Suprapubic skin (tissue), 4 donors: ENCODE measurements at regions not wholly inside any gene's neighbourhood (a gene's known extent, or its start where the extent isn't known, plus 50 kb on each side); places are given as distances from the start of the nearest gene placed in this dataset.

Experiments used
- DNase-seq, 2 donors: peaks; one replicate each; pipeline ENCODE4 v3.0.0-alpha.2; 2019; ENCODE audit warnings: low spot score in 2 of 2
- H3K27ac ChIP-seq: fragments of 200-600 bp; sonication (generic); one replicate; pipeline ENCODE4 v1.5.1; 2019
- H3K27me3 ChIP-seq: fragments of 200-600 bp; sonication (generic); one replicate; pipeline ENCODE4 v1.5.1; 2019
- H3K36me3 ChIP-seq: fragments of 200-600 bp; sonication (generic); one replicate; pipeline ENCODE4 v1.5.1; 2019
- H3K4me1 ChIP-seq: fragments of 200-600 bp; sonication (generic); one replicate; pipeline ENCODE4 v1.5.1; 2019
- H3K4me3 ChIP-seq: fragments of 200-600 bp; sonication (generic); one replicate; pipeline ENCODE4 v1.5.1; 2019; ENCODE audit warnings: mild to moderate bottlenecking
- H3K9me3 ChIP-seq: fragments of 200-600 bp; sonication (generic); one replicate; pipeline ENCODE4 v1.5.1; 2019
- CTCF ChIP-seq, 2 donors: fragments of 200-600 bp in 1 of 2; fragments of 450-650 bp in 1 of 2; sonication (generic) in 1 of 2; IDR thresholded peaks; one replicate each; pipeline ENCODE4 v1.5.1; 2016 to 2019; ENCODE audit warnings: antibody characterized with exemption in 2 of 2, mild to moderate bottlenecking in 1 of 2, moderate library complexity in 1 of 2
- EP300 ChIP-seq: sonication (generic); formaldehyde crosslinking; IDR thresholded peaks from one replicate; pipeline ENCODE4 v1.6.1; 2017; ENCODE audit warnings: antibody characterized with exemption
- POLR2A ChIP-seq, 2 donors: fragments of 450-650 bp; IDR thresholded peaks; one replicate each; pipeline ENCODE4 v1.6.1; 2017; ENCODE audit warnings: antibody characterized with exemption in 2 of 2, mild to moderate bottlenecking in 2 of 2, moderate library complexity in 2 of 2
- POLR2AphosphoS5 ChIP-seq, 3 donors: sonication (generic); formaldehyde crosslinking; IDR thresholded peaks; one replicate each; pipeline ENCODE4 v1.6.1; 2017; ENCODE audit warnings: antibody characterized with exemption in 3 of 3
- WGBS: methylation state at CpG from one replicate; pipeline ENCODE4 v1.1.5; 2018; 5-methylcytosine and 5-hydroxymethylcytosine counted together

GRCh38 chr10:90642650-90643049 is 215.2 kb downstream of the HTR7 start:
- no peak for TF ChIP-seq CTCF (IDR thresholded peaks at IDR 0.05)
- no peak for TF ChIP-seq POLR2AphosphoS5 (IDR thresholded peaks at IDR 0.05)
- TF ChIP-seq POLR2A (IDR thresholded peaks at IDR 0.05): no peak
- no peak for TF ChIP-seq EP300
- Histone ChIP-seq H3K9me3 (no peaks in the 10 kb centered on the region), H3K4me1 (no peaks in the 10 kb centered on the region), H3K27ac (no peak overlapping the region), H3K36me3 (no peaks in the 10 kb centered on the region), H3K27me3 (no peaks in the 10 kb centered on the region), H3K4me3 (no peak overlapping the region)
- DNase-seq: no peak
- WGBS: 58% methylated on average over 4 of the region's 4 CpGs

- H3K36me3 ChIP-seq: no peaks in the 10 kb centered on the region
- H3K27me3 ChIP-seq: no peaks in the 10 kb centered on the region
- TF ChIP-seq POLR2A (IDR thresholded peaks at IDR 0.05) (no peak), CTCF (IDR thresholded peaks at IDR 0.05) (no peak), EP300 (no peak), POLR2AphosphoS5 (IDR thresholded peaks at IDR 0.05) (no peak)
- no peak for DNase-seq
- H3K4me3 ChIP-seq: no peak overlapping the region
- no peaks in the 10 kb centered on the region for H3K9me3 ChIP-seq
- 57% methylated on average over 3 of the region's 3 CpGs for WGBS
- no peaks in the 10 kb centered on the region for H3K4me1 ChIP-seq
- no peak overlapping the region for H3K27ac ChIP-seq
Measured at GRCh38 chr10:90644165-90644564, 213.7 kb downstream of the HTR7 start.

GRCh38 chr10:90650858-90651257 is 207.0 kb downstream of the HTR7 start:
- Histone ChIP-seq H3K4me3 (no peak overlapping the region), H3K27ac (no peak overlapping the region), H3K27me3 (no peaks in the 10 kb centered on the region), H3K9me3 (no peaks in the 10 kb centered on the region), H3K4me1 (no peaks in the 10 kb centered on the region), H3K36me3 (no peaks in the 10 kb centered on the region)
- 86% methylated on average over 2 of the region's 2 CpGs for WGBS
- no peak for DNase-seq
- TF ChIP-seq CTCF (IDR thresholded peaks at IDR 0.05) (no peak), EP300 (no peak), POLR2A (IDR thresholded peaks at IDR 0.05) (no peak), POLR2AphosphoS5 (IDR thresholded peaks at IDR 0.05) (no peak)

- Histone ChIP-seq H3K4me3 (no peak overlapping the region), H3K27ac (no peak overlapping the region), H3K4me1 (no peaks in the 10 kb centered on the region), H3K27me3 (no peaks in the 10 kb centered on the region), H3K36me3 (no peaks in the 10 kb centered on the region), H3K9me3 (no peaks in the 10 kb centered on the region)
- TF ChIP-seq POLR2AphosphoS5 (IDR thresholded peaks at IDR 0.05) (no peak), EP300 (no peak), CTCF (IDR thresholded peaks at IDR 0.05) (no peak), POLR2A (IDR thresholded peaks at IDR 0.05) (no peak)
- DNase-seq: no peak
Measured at GRCh38 chr10:90652519-90652918, 205.3 kb downstream of the HTR7 start.

GRCh38 chr10:90658791-90659190 is 199.0 kb downstream of the HTR7 start:
- Histone ChIP-seq H3K4me1 (no peaks in the 10 kb centered on the region), H3K9me3 (peaks cover 3% of the 10 kb centered on the region), H3K4me3 (no peak overlapping the region), H3K27ac (no peak overlapping the region), H3K36me3 (no peaks in the 10 kb centered on the region), H3K27me3 (no peaks in the 10 kb centered on the region)
- WGBS: 0% methylated on average over 1 of the region's 1 CpG
- DNase-seq: no peak
- TF ChIP-seq POLR2AphosphoS5 (IDR thresholded peaks at IDR 0.05): no peak
- no peak for TF ChIP-seq POLR2A (IDR thresholded peaks at IDR 0.05)
- TF ChIP-seq EP300: no peak
- TF ChIP-seq CTCF (IDR thresholded peaks at IDR 0.05): no peak
